ENCODE measurements at regions not wholly inside any gene's neighbourhood (a gene's known extent, or its start where the extent isn't known, plus 50 kb on each side); places are given as distances from the start of the nearest gene placed in this dataset.
"Not testable (repeated sequence)": the region's sequence is repeated elsewhere in the genome, so short reads cannot be mapped to it uniquely, and the experiment has no call there.

DNA sequence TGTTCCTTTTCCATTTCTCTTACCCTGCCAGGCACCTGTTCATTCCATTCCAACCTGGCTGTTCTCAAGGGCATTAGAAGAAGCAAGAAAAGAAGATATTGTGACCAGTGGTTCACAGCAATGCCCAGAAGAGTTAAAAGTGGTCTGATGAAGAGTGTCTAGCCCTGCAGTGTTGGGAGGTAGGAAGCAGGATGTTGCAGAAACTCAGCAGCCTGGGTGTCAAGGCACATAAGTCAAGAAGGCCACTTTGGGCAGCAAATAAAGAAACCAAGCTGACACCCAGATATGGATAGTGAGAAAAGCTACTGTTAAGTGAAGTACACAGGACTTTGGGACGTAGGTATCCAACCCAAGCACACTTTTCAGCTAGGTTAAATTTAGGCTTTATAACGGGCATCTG is 199.9 kb upstream of the SATB1 start:
- DNase-seq (ENCODE audit: low read depth) = no peak

DNA sequence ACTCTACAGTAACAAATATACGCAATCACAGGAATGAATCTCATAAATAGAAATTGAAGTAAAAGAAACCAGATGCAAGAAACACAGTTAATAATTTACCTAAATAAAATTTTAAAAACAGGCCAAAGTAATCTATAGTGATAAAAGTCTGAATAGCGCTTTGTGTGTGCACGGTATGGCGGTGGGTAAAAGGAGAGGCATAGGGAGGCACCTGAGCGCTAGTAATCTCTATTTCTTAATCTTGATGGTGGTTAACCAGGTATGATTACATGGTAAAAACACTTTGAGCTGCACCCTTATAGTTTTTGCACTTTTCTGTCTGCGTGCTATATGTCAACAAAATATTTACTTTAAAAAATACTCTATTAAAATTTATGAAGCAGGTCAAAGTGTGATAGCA is 198.1 kb upstream of the SATB1 start:
- DNase-seq (ENCODE audit: low read depth) = no peak

DNA sequence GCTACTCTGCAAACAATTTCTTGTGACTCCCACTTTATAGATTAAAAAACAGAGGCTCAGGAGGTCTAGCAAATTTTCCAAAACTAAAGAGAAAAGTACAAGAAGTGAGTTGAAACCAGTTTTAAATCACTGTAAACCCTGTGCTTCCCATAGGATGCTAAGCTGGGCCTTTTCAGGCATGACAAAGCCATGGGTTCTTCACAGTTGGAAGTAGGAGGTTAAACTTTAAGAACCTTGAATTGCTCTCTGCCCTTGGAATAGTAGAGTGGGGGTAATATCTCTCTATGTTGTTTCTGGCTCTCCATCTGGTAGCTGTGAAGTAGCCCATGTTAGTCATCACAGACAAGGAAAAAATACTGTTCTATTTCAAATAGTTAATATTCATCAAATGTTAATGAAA is 193.6 kb upstream of the SATB1 start:
- no peak for DNase-seq (ENCODE audit: low read depth)

DNA sequence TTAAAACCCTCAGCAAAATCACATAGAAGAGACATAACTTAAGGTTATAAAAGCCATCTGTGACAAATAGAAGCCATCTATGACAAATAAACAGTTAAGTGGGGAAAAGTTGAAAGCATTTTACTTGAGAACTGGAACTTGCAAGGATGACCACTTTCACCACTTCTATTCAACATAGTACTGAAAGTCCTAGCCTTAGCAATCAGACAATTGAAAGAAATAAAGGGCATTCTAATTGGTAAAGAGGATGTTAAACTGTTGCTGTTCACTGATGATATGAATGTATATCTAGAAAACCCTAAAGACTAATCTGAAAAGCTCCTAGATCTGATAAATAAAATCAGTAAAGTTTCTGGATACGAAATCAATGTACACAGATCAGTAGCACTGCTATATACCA is 186.9 kb upstream of the SATB1 start:
- no peak for DNase-seq (ENCODE audit: low read depth)

DNA sequence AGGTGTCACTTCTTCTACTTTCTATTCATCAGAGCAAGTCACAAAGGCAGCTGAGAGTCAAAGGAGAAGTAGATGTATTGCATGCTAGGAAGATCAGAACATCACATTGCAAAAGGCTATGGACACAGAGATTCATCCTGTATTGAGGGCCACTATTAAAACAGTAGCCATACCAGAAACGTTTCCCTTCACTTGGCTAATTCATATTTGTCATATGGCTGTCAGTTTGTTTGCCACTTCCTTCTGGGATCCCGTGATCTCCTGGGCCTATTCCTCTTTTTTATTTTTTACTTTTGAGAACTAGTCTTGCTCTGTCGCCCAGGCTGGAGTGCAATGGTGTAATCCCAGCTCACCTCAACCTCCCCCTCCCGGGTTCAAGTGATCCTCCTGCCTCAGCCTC is 184.0 kb upstream of the SATB1 start:
- no peak for DNase-seq (ENCODE audit: low read depth)

DNA sequence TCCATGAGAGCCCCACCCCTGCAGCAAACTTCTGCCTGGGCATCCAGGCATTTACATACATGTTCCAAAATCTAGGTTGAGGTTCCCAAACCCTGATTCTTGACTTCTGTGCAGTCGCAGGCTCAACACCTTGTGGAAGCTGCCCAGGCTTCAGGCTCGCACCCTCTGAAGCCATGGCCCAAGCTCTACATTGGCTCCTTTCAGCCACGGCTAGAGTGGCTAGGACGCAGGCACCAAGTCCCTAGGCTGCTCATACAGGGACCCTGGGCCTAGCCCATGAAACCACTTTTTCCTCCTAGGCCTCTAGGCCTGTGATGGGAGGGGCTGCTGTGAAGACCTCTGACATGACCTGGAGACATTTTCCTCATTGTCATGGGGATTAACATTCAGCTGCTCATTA is 172.8 kb upstream of the SATB1 start:
- no peak for DNase-seq (ENCODE audit: low read depth)

DNA sequence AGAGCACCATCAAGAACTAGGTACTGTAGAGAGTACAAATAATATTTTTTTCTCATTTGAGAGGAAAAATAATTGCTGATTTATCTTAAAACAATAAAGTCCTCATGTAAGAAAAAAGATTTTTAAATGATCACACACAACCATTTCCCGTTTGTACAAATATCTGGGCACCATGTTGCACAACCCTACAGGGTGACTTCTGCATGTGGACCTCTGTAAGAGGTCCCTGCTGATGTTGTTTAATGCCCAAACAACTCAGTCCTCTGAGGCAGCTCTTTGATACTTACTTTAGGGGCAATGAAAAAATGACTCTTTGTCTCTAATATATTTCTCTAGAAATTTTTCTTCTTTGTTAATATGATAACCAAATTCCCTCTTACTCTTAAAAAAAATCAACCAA is 168.1 kb upstream of the SATB1 start:
- DNase-seq (ENCODE audit: low read depth) = no peak

DNA sequence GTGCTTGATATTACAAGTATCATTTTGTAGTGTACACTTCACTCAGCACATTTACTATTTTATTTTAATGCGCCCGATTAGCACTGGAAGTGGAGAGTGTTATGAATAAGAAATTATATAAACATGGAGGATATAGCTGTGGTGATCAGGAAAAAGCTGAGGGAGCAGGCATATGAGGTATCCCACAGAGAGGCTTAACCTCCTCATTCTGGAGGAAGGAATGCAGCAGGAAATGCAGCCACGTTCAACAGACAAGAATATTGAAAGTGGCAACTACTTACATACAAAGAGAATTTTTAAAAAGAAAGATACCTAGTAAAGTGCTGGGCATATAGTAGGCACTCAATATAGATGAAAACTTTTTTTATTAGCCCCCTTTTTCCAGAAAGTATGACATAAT is 166.0 kb upstream of the SATB1 start:
- DNase-seq (ENCODE audit: low read depth) = no peak

DNA sequence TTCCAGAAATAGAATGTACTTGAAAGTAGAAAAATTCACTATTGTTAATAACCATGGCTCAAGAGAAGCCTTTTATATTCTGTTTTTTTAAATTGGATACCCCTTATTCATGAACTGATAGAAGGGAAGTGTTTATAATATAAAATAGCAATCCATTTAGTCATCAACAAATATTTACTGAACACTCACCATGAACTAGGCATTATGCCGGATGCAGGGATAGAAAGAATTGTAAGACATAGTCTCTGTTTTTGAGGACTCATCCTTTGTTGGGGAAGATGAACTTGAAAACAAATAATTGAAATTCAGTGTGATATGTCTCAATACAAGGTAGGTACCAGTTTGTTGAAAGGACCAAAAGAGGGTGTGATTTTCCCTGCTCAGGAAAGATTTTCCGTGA is 160.9 kb upstream of the SATB1 start:
- DNase-seq (ENCODE audit: low read depth) = no peak

DNA sequence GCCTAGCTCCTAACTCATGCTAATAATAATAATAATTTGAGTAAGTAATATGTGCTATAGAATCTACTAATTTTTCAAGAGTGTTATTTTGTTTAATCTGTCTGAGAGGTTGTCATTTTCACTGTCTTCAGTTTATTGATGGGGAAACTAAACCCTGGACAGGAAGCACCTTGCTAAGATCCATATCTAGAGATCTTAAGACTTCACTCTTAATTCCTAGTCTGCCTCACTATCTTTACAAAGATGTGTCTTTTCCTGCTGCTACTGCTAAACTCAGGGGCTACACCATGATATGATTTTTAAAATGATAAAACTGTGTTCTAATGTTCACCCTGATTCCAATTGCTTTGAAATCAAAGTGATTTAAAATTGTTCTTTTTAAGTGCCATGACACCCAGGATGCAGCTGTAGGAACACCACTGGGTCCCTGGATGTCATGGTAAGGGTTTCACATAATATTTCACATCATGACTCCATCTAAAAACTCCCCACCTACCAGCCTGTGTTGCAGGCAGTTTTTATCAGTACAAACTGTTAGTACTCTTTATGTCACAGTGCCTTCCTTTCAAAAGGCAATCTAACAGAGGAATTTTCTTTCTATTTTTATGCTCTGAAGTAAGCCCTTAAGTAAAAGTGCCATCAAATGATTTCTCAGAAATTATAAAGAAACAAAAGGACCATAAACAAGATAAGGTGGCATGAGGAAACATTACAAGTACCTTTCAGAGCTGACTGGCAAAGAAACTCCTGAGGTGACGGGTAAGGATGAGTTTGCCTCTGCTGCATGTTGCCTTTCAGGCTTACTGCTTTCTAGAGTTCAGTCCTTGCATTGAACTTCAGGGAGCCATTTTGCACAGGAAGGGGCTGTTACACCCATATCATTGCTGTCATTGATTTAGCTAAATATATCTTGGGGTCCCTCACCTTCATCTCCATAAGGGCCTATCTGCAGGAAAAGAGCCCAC is 160.1 kb upstream of the SATB1 start:
- DNase-seq (ENCODE audit: low read depth) = no peak

DNA sequence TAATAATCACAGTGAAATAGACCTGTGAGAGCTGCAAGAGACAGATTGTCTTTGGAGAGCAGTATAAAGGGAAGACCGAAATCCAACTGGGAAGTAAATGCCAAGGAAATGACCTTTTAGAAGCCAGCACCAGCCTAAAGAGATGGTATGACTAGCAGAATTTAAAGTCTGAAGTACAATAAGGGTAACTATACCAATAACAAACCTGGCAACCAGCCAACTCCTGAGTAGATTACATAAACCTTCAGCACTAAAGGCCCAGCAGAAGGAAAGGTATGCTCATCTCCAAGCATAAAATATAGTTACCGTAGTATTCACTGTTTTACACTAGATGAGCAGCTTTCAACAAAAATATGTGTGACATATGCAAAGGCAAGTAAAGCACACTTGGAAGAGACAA is 155.1 kb upstream of the SATB1 start:
- no peak for DNase-seq (ENCODE audit: low read depth)

DNA sequence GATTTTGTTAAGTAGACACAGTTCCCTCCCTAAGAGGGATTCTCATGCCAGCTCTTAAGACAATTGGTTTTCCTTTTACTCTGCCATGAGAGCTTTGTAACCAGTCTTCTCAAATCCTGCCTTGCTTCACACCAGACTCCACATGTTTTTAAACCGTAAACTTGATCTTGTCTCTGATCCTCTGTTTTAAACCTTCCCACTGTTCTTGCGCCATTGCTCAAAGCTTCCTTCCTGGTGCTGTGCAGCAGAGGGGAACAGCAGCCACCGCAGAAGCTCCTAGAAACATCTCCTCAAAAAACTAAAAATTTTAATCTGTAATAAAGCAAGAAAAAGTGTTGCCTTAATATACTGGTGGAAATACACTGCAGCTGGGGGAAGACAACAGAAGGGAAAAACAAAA is 154.5 kb upstream of the SATB1 start:
- no peak for DNase-seq (ENCODE audit: low read depth)

DNA sequence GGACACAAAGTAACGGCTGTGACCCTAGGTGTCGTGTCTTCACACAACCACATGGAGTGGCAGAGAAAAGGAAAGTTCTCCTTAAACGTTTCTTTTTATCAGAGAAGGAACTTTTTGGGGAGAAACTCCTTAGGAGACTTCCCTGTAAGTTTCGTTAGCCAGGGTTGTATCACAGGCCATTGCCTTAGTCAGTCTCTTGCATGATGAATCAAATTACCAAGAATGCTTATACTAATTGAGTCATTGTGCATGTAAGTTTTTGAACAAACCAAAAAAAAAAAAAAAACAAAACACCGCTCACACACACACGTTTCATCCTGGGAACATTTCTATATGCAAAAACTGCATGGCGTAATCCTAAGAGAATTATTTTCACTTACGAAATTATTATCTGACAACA is 150.4 kb upstream of the SATB1 start:
- no peak for DNase-seq (ENCODE audit: low read depth)

DNA sequence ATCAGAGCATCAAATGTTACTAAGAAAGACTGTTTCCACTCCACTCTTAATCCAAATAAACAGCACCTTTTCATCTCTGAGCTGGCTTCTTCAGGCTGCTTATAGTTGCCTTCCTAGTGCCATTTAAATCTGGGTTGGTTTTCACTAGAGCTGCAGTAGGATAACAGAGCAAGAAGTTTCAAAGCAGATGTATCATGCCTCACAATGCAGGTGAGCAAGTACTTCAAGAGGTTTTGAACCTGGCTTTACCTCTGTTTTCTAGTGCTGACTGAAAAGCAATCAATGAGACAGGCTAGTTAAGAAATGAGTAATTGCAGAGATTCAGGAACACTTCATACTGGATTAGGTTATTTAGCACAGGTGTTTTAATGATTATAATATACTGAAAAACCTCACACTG is 147.7 kb upstream of the SATB1 start:
- DNase-seq (ENCODE audit: low read depth) = no peak

DNA sequence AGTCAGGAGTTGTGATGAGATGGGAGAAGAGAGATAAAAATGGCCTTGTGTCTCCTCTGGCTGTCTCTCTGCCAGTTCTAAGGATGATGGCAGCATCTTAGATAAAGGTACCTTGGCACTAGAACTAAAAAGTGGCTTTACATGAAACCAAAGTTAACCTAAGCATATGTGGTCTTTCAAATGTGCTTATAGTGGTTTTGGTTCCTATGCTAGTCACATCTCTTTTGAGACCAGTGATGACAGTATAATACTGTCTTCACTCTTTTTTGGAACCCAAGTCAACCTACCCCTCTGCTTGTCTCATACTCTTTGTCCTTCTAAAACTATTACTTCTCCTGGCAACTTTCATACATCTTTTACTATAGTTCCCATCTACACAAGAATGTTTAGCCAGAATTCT is 142.2 kb upstream of the SATB1 start:
- DNase-seq (ENCODE audit: low read depth) = no peak

DNA sequence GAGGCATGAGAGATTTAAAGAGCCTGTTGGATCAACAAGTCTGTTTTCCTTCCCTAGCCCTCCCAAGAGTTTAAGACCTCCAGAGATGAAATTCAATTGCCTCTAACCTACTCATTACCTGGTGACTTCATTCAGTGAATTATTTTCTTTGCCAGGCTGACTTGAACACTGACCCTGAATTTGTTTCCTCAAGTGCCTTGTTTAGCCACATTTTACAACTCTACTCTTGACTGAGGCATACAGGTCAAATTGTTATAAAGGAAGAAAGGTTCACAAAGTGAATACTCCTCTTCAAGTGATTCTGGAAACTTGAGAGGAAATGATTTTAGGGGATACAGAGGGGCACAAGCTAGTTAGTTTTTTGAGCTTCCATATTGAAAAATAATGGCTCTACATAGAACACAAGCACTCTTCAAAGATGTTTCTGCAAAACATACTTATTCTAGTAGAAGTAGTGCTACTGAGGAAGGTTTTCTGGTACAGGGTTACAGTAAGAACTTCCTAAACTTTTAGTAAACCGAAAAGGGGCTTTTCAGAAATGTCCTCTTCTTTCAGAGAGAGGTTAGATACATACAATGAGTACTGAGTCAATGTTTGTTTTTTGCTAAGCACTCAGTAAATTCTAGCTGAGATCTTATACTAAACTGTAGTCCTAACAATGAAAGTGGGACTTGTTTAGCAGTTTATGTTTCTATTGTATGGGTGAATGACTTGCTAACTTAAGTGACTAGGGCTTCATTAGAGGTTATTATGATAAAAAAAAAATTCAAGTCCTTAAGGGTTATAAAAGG is 137.4 kb upstream of the SATB1 start:
- no peak for DNase-seq (ENCODE audit: low read depth)

DNA sequence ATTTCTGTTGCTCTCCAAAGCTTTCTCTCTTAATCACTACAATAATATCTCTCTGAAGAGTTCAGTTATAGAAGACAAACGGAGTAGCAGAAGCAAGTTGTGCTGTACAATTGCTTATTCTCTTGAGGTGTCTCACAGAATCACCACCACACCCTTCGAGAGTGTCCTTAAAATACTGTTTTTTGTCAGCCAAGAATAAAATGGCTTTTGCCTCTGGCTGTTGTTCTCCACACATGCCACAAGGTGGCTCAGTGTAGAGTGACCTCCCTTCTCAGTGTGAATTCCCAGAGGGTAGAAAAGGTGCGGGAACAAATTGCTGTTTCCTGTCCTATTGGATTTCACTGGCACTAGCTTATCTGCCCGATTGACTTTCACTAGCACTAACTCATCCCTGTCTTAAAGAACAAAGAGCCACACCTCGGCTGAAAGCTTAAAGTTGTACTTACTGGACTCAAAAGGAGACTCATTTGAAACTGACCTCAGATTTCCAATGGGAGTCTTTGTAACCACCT is 134.2 kb upstream of the SATB1 start:
- DNase-seq (ENCODE audit: low read depth) = peak; percentile 17

DNA sequence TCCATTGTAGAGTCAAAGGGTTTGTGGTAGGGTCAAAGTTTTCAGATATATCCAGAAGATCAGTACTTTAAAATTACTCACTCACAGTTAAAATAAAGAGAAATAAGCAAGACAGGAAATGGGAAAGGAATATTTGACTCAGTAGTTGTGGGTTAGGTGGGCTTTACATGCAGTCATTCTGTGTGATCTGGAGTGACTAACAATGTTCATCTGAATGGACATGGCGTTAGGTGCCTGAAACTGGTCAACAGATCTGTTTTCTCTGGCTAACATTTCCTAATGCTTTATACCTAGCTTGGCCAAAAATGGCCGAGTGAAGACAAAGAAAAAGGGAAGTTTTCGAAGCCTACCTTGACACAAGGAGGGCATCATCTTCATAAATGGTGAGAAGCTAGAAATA is 133.4 kb upstream of the SATB1 start:
- DNase-seq (ENCODE audit: low read depth) = no peak

DNA sequence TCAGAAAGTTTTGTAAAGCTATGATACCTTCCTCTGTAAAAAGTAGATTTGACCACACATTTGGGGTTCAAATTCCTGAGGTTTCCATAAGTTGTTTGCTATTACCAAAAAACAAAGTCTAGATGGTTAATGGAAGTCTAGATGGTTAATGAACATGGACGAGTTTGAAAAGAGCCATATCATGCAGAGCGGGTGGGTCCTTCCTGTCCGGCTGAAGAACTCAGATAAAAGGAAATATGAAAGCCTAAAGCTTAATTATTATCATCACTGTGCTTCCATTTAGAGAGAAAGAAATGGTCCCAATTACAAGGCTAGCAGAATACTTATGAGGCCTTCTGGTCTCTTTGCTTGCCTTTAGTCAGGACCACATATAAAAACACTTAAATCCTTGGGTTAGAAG is 132.1 kb upstream of the SATB1 start:
- no peak for DNase-seq (ENCODE audit: low read depth)

DNA sequence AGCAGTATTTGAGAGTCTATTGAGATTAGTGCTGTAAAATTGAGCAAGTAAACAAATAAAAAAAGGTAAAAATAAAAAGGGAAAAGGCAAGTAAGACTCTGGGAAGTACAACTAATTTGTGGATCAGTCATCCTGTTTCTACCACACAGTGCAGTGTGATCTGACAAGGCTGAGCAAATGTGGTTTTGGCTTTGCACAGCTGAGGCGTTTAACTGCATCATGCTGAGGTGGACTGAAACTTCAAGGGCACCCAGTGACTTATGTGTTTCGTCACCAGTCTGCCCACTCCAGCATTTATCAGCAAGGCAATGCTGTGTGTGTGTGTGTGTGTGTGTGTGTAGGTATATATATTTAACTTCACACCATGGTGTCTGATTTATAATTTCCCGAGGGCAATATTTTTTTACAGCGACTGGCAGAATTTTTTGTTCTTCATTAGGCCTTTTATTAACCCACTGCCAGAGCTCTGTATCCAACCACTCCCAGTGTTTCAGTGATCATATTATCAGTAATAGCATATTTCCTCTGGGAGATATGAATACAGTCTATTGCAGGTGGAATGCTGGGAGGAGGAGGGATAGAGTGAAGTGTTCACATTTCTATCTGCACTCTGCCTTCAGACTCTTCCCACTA is 131.5 kb upstream of the SATB1 start:
- DNase-seq (ENCODE audit: low read depth) = peak; percentile 74

DNA sequence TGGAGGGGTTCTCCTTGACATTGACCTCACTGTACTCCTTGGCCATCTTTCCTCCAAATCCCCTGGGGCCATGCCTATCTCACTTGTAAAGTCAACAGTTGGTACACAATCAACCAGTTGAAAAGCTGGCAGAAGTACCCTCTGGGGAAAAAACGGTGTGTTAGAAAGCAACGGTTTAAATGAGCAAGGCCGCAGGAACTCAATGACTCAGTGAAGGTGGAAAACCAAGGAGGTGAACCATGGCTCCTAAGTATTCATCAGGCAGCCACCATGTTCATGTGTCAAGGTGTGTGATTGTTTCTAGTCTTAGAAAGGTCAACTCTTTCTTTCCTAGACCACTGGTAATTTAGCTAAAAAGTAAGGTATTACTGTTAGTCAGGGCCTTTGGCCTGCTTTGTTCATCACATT is 130.9 kb upstream of the SATB1 start:
- DNase-seq (ENCODE audit: low read depth) = peak; percentile 40

DNA sequence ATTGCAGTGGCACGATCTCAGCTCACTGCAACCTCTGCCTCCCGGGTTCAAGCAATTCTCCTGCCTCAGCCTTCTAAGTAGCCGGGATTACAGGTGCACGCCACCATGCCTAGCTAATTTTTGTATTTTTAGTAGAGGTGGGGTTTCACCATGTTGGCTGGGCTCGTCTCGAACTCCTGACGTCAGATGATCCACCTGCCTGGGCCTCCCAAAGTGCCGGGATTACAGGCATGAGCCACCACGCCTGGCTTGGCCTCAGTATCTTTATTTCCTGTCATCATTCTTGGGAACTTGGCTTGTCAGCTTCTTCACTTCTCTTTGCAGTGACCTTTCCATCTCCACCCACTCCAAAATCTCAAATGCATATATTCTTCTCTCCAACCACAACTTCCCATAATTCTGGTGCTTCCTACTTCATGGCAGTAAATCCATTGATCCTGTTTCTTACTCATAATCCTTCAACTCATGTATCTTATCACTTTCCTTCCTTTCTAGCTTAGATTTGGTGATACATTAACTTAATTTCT is 127.5 kb upstream of the SATB1 start:
- not testable (repeated sequence) for DNase-seq (ENCODE audit: low read depth)

All from activated T-cell treated with anti-CD3 and anti-CD28 coated beads for 48 hours (primary cell).